Breast epithelium (tissue), 3 donors: ENCODE measurements at regions not wholly inside any gene's neighbourhood (a gene's known extent, or its start where the extent isn't known, plus 50 kb on each side); places are given as distances from the start of the nearest gene placed in this dataset.

Source experiments
- CTCF ChIP-seq, 3 donors: fragments of 450-650 bp; IDR thresholded peaks; one replicate each; pipeline ENCODE4 v1.5.1; 2016 to 2017; ENCODE audit warnings: antibody characterized with exemption in 3 of 3, mild to moderate bottlenecking in 3 of 3, moderate library complexity in 3 of 3
- POLR2A ChIP-seq: fragments of 450-650 bp; IDR thresholded peaks from one replicate; pipeline ENCODE4 v1.6.1; 2016; ENCODE audit warnings: antibody characterized with exemption, mild to moderate bottlenecking, moderate library complexity
- POLR2AphosphoS5 ChIP-seq, 3 donors: sonication (generic); formaldehyde crosslinking; IDR thresholded peaks; one replicate each; pipeline ENCODE4 v1.6.1; 2017; ENCODE audit warnings: antibody characterized with exemption in 3 of 3

GRCh38 chr9:71590362-71590761 lies 178.0 kb downstream of the CEMIP2 start:
- no peak for TF ChIP-seq CTCF (IDR thresholded peaks at IDR 0.05)
- no peak for TF ChIP-seq POLR2A
- no peak for TF ChIP-seq POLR2AphosphoS5 (IDR thresholded peaks at IDR 0.05)
